ENCODE measurements at regions not wholly inside any gene's neighbourhood (a gene's known extent, or its start where the extent isn't known, plus 50 kb on each side); places are given as distances from the start of the nearest gene placed in this dataset.

DNA sequence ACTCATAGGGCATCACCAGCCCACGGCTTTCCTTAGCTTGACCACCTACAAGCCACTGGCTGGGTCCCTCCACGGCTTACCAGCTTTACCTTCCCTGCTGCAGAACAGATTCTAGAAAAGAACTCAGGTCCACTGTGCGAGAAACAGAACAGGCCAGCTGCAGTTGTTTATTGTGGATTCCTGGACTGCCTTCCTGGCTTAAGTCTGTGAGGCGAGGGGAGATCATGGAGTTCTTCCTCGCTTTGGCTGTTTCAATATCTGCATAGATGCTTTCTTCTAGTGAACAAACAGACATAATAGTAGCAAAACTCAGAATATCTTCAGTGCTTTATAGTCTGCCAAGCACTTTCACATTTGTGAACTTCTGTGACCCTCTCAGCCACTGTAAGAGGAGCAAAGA is 162.9 kb upstream of the HABP2 start:
- TF ChIP-seq, protein P1, sequence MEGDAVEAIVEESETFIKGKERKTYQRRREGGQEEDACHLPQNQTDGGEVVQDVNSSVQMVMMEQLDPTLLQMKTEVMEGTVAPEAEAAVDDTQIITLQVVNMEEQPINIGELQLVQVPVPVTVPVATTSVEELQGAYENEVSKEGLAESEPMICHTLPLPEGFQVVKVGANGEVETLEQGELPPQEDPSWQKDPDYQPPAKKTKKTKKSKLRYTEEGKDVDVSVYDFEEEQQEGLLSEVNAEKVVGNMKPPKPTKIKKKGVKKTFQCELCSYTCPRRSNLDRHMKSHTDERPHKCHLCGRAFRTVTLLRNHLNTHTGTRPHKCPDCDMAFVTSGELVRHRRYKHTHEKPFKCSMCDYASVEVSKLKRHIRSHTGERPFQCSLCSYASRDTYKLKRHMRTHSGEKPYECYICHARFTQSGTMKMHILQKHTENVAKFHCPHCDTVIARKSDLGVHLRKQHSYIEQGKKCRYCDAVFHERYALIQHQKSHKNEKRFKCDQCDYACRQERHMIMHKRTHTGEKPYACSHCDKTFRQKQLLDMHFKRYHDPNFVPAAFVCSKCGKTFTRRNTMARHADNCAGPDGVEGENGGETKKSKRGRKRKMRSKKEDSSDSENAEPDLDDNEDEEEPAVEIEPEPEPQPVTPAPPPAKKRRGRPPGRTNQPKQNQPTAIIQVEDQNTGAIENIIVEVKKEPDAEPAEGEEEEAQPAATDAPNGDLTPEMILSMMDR (IDR thresholded peaks at IDR 0.05; ENCODE audit: low read depth, low read length, missing control alignments), result no peak

DNA sequence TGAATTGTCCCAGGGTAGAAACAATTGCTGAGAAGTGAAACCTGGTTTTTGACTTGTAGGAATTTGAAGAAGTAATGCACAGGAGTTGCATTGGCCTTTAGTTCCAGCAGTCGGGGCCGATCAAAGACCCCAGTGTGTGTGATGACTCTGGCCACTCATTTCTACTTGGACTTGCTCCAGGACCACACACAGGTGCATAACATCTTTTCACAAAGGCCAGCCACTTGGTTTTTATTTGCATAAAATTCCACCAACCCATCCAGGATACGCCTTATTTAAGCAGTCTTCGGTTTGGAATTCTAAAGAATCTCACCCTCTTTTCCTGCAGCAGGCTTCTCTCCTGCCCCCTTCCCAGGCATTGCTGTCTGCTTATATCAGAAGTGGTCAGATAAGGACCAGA is 162.0 kb upstream of the HABP2 start:
- H3K4me3 ChIP-seq (ENCODE audit: low read depth, low read length), result no peak overlapping the region
- TF ChIP-seq, protein P1 (IDR thresholded peaks at IDR 0.05; ENCODE audit: low read depth, low read length, missing control alignments), result no peak
- DNase-seq (ENCODE audit: low read depth), result no peak

More for the DNA sequence above, 162.9 kb upstream of the HABP2 start:
- no peak for DNase-seq (ENCODE audit: low read depth)
- H3K4me3 ChIP-seq (ENCODE audit: low read depth, low read length), result no peak overlapping the region

DNA sequence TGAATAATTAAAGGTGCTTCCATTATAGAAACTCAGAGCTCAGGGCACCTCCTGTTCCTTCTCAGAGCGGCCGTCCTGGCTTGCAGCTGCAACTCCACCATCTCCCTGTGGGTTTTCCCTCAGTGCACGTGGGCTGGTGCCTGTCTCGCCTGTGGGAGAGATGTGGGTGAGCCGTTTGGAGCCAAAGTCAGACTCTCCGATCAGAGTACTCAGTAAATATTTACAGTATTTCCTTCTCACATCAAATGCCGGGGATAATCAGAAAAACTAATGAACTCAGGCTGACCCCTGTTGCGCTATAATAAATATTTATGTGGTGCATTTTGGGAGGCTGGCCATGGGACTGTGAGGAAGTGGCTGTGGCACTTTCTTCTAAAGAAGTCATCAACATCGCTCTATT is 155.8 kb upstream of the HABP2 start:
- no peak for DNase-seq (ENCODE audit: low read depth)

DNA sequence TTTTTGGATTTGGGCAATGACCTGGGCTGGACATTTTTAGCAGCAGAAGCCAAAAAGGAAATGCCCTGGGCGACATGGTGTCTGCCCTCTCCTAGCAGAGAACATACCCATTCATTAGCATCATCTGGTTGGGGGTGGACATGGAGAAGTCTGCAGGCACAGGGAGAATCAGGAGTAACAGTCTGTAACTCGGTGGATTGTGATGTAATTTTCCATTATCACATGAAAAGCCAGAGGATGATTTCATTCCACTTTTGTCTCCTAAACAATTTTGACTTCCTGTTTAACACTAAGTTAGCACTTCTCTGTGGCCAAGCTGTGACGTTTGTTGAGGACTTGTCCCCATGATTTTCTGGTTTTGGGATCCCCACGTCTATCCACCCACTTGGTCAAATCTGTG is 153.8 kb upstream of the HABP2 start:
- TF ChIP-seq, protein P1 (IDR thresholded peaks at IDR 0.05; ENCODE audit: low read depth, low read length, missing control alignments), result no peak
- no peak for DNase-seq (ENCODE audit: low read depth)

More for the DNA sequence above, 155.8 kb upstream of the HABP2 start:
- no peak overlapping the region for H3K4me3 ChIP-seq (ENCODE audit: low read depth, low read length)
- TF ChIP-seq, protein P1 (IDR thresholded peaks at IDR 0.05; ENCODE audit: low read depth, low read length, missing control alignments), result no peak

DNA sequence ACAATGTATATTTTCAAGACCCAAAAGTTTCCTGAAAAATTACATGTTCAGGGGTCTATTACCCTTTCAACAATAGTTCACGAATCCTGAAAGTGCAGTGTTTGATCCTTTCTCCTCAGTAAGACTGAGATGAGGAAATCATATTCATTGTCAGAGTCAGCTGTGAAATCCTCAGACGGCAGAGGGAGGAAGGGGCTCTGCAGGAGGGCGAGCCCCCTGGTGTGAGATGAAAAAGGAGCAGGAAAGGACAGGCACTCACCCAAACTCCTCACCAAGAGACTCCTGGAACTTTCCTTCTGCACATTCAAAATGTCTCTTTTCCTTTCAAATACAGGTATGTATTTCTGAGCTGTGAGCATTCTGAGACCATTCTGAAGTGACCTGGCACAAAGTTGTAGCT is 150.3 kb upstream of the HABP2 start:
- no peak for DNase-seq (ENCODE audit: low read depth)
- no peak overlapping the region for H3K4me3 ChIP-seq (ENCODE audit: low read depth, low read length)
- TF ChIP-seq, protein P1 (IDR thresholded peaks at IDR 0.05; ENCODE audit: low read depth, low read length, missing control alignments), result no peak

More for the DNA sequence above, 153.8 kb upstream of the HABP2 start:
- H3K4me3 ChIP-seq (ENCODE audit: low read depth, low read length), result no peak overlapping the region

DNA sequence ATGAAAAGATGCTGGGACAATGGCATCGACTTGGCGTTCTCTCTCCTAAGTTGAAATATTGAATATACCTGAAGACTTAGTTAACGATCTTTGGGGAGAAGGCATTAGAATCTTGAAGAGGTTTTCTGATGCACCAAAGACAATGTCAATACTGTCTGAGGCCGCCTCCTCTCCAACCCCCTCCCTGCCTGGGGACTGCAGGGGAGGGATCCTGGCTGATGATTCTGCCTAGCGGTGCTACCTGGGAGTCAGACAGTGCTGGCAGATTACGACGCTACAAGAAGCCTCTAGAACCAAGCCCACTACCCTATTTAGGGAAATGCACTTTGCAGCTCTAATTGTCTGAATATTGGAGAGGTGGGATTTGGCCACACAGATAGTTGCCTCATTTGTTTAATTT is 145.6 kb upstream of the HABP2 start:
- TF ChIP-seq, protein P1 (IDR thresholded peaks at IDR 0.05; ENCODE audit: low read depth, low read length, missing control alignments), result no peak
- DNase-seq (ENCODE audit: low read depth), result no peak

DNA sequence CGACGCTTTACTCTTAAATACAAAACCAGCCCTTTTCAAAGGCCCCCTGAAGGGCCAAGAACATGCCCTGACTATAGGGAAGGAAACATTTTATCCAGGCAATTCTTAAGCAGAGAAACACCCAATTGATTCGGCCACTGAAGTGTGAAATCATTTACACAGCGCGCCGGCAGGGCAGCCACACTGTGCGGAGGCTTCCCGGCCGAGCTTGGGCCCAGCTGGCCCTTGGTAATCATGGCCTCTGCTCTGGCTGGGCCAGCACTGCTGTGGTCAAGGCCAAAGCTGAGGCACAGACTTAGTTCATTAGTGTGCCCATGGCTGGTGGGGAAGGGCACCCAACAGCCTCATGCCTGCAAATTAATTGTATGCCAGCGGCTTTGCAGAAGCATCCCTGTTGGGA is 143.7 kb upstream of the HABP2 start:
- DNase-seq (ENCODE audit: low read depth), result no peak
- TF ChIP-seq, protein P1 (IDR thresholded peaks at IDR 0.05; ENCODE audit: low read depth, low read length, missing control alignments), result no peak
- no peak overlapping the region for H3K4me3 ChIP-seq (ENCODE audit: low read depth, low read length)

More for the DNA sequence above, 145.6 kb upstream of the HABP2 start:
- no peak overlapping the region for H3K4me3 ChIP-seq (ENCODE audit: low read depth, low read length)

Measured in GM12864 (cell line).